ENCODE measurements at regions not wholly inside any gene's neighbourhood (a gene's known extent, or its start where the extent isn't known, plus 50 kb on each side); places are given as distances from the start of the nearest gene placed in this dataset.

DNA sequence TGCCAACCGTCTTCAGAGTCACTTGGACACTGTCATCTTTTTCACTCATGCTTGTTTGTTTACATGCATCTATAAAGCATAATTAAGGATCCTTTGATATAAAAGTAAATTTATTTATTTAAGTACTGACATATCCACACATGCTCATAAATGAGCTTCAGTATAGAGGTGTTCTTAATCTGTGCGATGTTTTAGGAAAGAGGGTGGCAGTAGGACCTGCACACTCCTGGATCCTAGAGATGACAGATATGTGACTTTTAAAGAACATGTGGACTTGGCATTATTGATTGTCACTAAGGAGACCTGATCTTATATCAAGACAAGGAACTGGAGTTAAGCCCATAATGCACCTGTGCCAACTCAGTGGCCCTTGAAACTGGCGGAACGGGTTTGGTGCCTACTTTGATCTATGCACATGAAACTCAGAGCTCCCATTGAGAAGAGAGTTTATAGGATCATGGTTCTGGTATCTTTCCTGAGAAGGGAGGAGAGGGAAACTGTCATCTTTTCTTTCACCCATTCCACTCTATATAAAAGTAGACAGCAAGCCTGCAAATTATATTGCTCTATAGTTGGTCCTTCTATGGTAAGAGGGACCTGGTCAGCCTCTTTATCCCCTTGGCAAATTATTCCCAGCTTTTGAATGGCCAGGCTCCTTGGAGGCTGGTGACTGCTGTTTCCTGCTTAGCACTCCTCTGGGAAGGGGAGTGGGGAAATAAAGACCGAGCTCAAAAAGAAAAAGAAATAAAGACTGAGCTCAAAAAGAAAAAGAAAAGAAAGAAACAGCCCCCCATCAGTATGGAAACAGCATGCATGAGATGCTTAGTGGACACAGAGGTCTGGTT is 57.8 kb upstream of the LIFR start (continued):
- TF ChIP-seq ZNF496 (CRISPR knock-in tag; IDR thresholded peaks at IDR 0.05; ENCODE audit: insufficient replicate concordance) (no peak), ZNF562 (CRISPR knock-in tag; IDR thresholded peaks at IDR 0.05; ENCODE audit: borderline replicate concordance) (no peak), ZNF614 (CRISPR knock-in tag; IDR thresholded peaks at IDR 0.05; ENCODE audit: borderline replicate concordance) (no peak)

DNA sequence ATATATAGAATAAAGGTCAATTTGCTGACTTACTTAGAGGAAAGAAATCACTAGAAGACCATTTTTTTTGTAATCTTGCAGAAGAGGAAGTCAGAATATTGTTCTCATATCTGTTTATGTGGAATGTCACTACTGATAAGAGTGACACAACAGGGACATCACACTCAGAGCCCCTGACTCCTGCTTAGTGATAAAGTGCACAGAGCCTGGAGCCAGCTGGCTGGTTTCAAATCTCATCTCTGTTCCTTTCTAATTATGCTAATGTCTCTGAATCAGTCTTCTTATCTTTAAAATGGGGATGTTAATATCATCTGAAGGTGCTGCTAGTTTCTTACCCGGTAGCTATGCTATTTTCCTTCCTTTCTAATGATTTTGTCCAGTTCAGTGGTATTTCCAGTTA is 58.6 kb upstream of the LIFR start:
- Histone ChIP-seq H3K9ac (ENCODE audit: insufficient read depth, low read depth, low read length) (no peak overlapping the region), H3K4me3 (replicated peaks in 1 of 3; ENCODE audit: insufficient read depth in 1 of 3, low read depth in 2 of 3, low read length in 3 of 3) (no peak overlapping the region), H3K4me1 (ENCODE audit: insufficient read depth, low read length) (no peaks in the 10 kb centered on the region), H3K27me3 (ENCODE audit: control insufficient read depth in 1 of 2, insufficient read depth in 2 of 2, low read length in 2 of 2) (0 out of 5 replicates have a peak, but pooled peaks cover 0 to 3% of the 10 kb centered on the region in 2 experiments), H3K4me2 (ENCODE audit: low read depth, low read length) (no peak overlapping the region), H3K36me3 (replicated peaks in 1 of 2; ENCODE audit: control insufficient read depth in 1 of 2, insufficient read depth in 2 of 2, low read length in 2 of 2) (no peaks in the 10 kb centered on the region), H3K79me2 (ENCODE audit: insufficient read depth, low read length) (no peaks in the 10 kb centered on the region), H3K27ac (ENCODE audit: extremely low read length, insufficient read depth, low read length) (no peak overlapping the region), H2AFZ (ENCODE audit: low read length) (no peak overlapping the region), H3K9me3 (ENCODE audit: low read length) (no peaks in the 10 kb centered on the region), H4K20me1 (ENCODE audit: insufficient read depth, low read length) (no peaks in the 10 kb centered on the region)
- BruUV-seq (replicated peaks) = no TSS peak
- no peak for DNase-seq (ENCODE audit: low spot score)
- in situ Hi-C loops (cut with HindIII; ENCODE audit: extremely low pct_ligation_motif_present, low pct_unique_long_range_greater_than_20kb) (no loop called here), intact Hi-C loops (cut with micrococcal nuclease; ENCODE audit: unreplicated experiment) (no loop called here)
- FAIRE-seq = no peak
- ChIA-PET CTCF (ENCODE audit: low intra/inter-chr PET ratio, low total read pairs) (no interaction called here), POLR2A (no interaction called here)
- no peak for ATAC-seq
- 0% methylated on average over 1 of the region's 1 CpG for WGBS (ENCODE audit: low lambda C conversion rate)
- TF ChIP-seq MAZ (IDR thresholded peaks at IDR 0.05; ENCODE audit: borderline replicate concordance, low read depth, low read length) (no peak), MAZ (CRISPR knock-in tag; IDR thresholded peaks at IDR 0.05; ENCODE audit: low read depth) (no peak), SIN3B (IDR thresholded peaks at IDR 0.05; ENCODE audit: low read length) (no peak), GLI4 (CRISPR knock-in tag; IDR thresholded peaks at IDR 0.05; ENCODE audit: borderline replicate concordance) (no peak), ZNF12 (CRISPR knock-in tag; IDR thresholded peaks at IDR 0.05) (no peak)
- TF ChIP-seq, protein P1, sequence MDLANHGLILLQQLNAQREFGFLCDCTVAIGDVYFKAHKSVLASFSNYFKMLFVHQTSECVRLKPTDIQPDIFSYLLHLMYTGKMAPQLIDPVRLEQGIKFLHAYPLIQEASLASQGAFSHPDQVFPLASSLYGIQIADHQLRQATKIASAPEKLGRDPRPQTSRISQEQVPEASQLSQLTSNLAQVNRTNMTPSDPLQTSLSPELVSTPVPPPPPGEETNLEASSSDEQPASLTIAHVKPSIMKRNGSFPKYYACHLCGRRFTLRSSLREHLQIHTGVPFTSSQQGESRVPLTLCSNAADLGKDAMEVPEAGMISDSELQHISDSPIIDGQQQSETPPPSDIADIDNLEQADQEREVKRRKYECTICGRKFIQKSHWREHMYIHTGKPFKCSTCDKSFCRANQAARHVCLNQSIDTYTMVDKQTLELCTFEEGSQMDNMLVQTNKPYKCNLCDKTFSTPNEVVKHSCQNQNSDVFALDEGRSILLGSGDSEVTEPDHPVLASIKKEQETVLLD (CRISPR knock-in tag; IDR thresholded peaks at IDR 0.05; ENCODE audit: low read depth) = no peak
